Mesenchymal stem cell (in vitro differentiated cells and primary cell): ENCODE measurements at regions not wholly inside any gene's neighbourhood (a gene's known extent, or its start where the extent isn't known, plus 50 kb on each side); places are given as distances from the start of the nearest gene placed in this dataset.

Experiments used
- DNase-seq: peaks from one replicate; pipeline ENCODE4 v3.0.0-alpha.2; 2013
- H2AFZ ChIP-seq: one replicate; pipeline ENCODE4 v1.6.1; 2013; ENCODE audit warnings: low read depth, mild to moderate bottlenecking, control low read depth, inconsistent platforms, low read length, moderate library complexity
- H2AK5ac ChIP-seq: 2 replicates; pipeline ENCODE4 v1.6.1; 2013; ENCODE audit warnings: low read length, moderate library complexity, mild to moderate bottlenecking, inconsistent platforms; ENCODE audit not compliant: severe bottlenecking
- H2BK120ac ChIP-seq: one replicate; pipeline ENCODE4 v1.6.1; 2013; ENCODE audit warnings: low read depth, mild to moderate bottlenecking, inconsistent platforms, low read length, moderate library complexity
- H2BK12ac ChIP-seq, 2 experiments: one replicate each; pipeline ENCODE4 v1.6.1; 2013; ENCODE audit warnings: inconsistent platforms in 2 of 2, low read length in 2 of 2, mild to moderate bottlenecking in 2 of 2, moderate library complexity in 2 of 2, control low read depth in 1 of 2
- H2BK15ac ChIP-seq: one replicate; pipeline ENCODE4 v1.6.1; 2013; ENCODE audit warnings: mild to moderate bottlenecking, low read depth, inconsistent platforms; ENCODE audit not compliant: poor library complexity, severe bottlenecking
- H2BK5ac ChIP-seq: 2 replicates; pipeline ENCODE4 v1.6.1; 2013; ENCODE audit warnings: low read depth, mild to moderate bottlenecking, low read length, control low read depth, inconsistent platforms; ENCODE audit not compliant: poor library complexity, severe bottlenecking
- H3K14ac ChIP-seq, 2 experiments: one replicate each; pipeline ENCODE4 v1.6.1; 2013; ENCODE audit warnings: inconsistent platforms in 2 of 2, low read length in 2 of 2, control low read depth in 1 of 2, mild to moderate bottlenecking in 1 of 2, moderate library complexity in 1 of 2
- H3K18ac ChIP-seq, 2 experiments: one replicate each; pipeline ENCODE4 v1.6.1; 2013; ENCODE audit warnings: inconsistent platforms in 2 of 2, low read length in 2 of 2, control low read depth in 1 of 2, low read depth in 1 of 2, mild to moderate bottlenecking in 1 of 2
- H3K23ac ChIP-seq, 2 experiments: one replicate each; pipeline ENCODE4 v1.6.1; 2013; ENCODE audit warnings: inconsistent platforms in 2 of 2, low read length in 2 of 2, mild to moderate bottlenecking in 2 of 2, moderate library complexity in 2 of 2, control low read depth in 1 of 2
- H3K27ac ChIP-seq: 2 replicates; pipeline ENCODE4 v1.5.1; 2013; ENCODE audit warnings: mild to moderate bottlenecking, moderate library complexity, low read length, control low read depth, inconsistent platforms; ENCODE audit not compliant: poor library complexity, severe bottlenecking
- H3K27me3 ChIP-seq, 2 experiments: 2 replicates each; pipeline versions ENCODE4 v1.6.1 to v1.7.0; 2013; ENCODE audit warnings: low read length in 2 of 2, mild to moderate bottlenecking in 2 of 2, moderate library complexity in 2 of 2, control low read depth in 1 of 2, inconsistent platforms in 1 of 2; ENCODE audit not compliant: control insufficient read depth in 1 of 2, insufficient read depth in 1 of 2
- H3K36me3 ChIP-seq, 2 experiments: 2 replicates each; pipeline versions ENCODE4 v1.6.1 to v1.7.0; 2013; ENCODE audit warnings: low read length in 2 of 2, control low read depth in 1 of 2, inconsistent platforms in 1 of 2, low read depth in 1 of 2, mild to moderate bottlenecking in 1 of 2; ENCODE audit not compliant: insufficient read depth in 2 of 2, control insufficient read depth in 1 of 2
- H3K4ac ChIP-seq, 2 experiments: one replicate each; pipeline ENCODE4 v1.6.1; 2013; ENCODE audit warnings: inconsistent platforms in 2 of 2, low read length in 2 of 2, mild to moderate bottlenecking in 2 of 2, moderate library complexity in 2 of 2, control low read depth in 1 of 2, low read depth in 1 of 2
- H3K4me1 ChIP-seq: 2 replicates; pipeline ENCODE4 v1.6.1; 2013; ENCODE audit warnings: low read depth, low read length, control low read depth; ENCODE audit not compliant: control insufficient read depth, insufficient read depth
- H3K4me2 ChIP-seq: 2 replicates; pipeline ENCODE4 v1.6.1; 2013; ENCODE audit warnings: low read length, mild to moderate bottlenecking, inconsistent platforms; ENCODE audit not compliant: poor library complexity, severe bottlenecking
- H3K4me3 ChIP-seq, 2 experiments: 2 replicates each; pipeline versions ENCODE4 v1.5.1 to v1.7.0; 2013; ENCODE audit warnings: low read length in 2 of 2, mild to moderate bottlenecking in 2 of 2, control low read depth in 1 of 2, low read depth in 1 of 2; ENCODE audit not compliant: insufficient read depth in 1 of 2
- H3K79me1 ChIP-seq: replicated peaks from 2 replicates; pipeline ENCODE4 v1.6.1; 2013; ENCODE audit warnings: mild to moderate bottlenecking, control low read depth, low read length, inconsistent platforms; ENCODE audit not compliant: poor library complexity, severe bottlenecking
- H3K9ac ChIP-seq: 2 replicates; pipeline ENCODE4 v1.7.0; 2013; ENCODE audit warnings: mild to moderate bottlenecking, low read length, moderate library complexity
- H3K9me3 ChIP-seq: 2 replicates; pipeline ENCODE4 v1.7.0; 2013; ENCODE audit warnings: mild to moderate bottlenecking, low read length; ENCODE audit not compliant: control insufficient read depth
- H4K8ac ChIP-seq: one replicate; pipeline ENCODE4 v1.6.1; 2013; ENCODE audit warnings: inconsistent platforms, mild to moderate bottlenecking, low read length, moderate library complexity
- H4K91ac ChIP-seq: one replicate; pipeline ENCODE4 v1.6.1; 2013; ENCODE audit warnings: mild to moderate bottlenecking, low read length, inconsistent platforms
- WGBS: methylation state at CpG from one replicate; pipeline ENCODE4 v1.1.7; 2013; ENCODE audit warnings: mixed read lengths; 5-methylcytosine and 5-hydroxymethylcytosine counted together

DNA sequence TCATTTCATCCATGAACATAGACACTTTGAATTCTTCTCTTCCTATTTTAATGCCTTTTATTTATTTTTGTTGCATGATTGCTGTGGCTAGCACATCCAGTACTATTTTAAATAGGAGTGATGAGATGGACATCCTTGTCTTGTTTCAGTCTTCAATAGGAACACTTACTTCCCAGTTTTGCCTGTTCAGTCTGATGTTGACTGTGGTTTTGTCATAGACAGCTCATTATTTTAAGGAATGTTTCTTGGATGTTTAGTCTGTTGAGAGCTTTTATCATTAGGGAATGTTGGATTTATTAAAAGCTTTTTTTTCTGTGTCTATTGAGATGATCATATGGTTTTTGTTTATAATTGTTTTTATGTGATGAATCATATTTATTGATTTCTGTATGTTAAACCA lies 586.6 kb downstream of the SLITRK1 start:
- Histone ChIP-seq H4K91ac (no peak overlapping the region), H3K23ac (no peak overlapping the region), H3K36me3 (no peaks in the 10 kb centered on the region), H3K27ac (no peak overlapping the region), H3K4me2 (no peak overlapping the region), H3K79me1 (no peaks in the 10 kb centered on the region), H3K9me3 (peaks cover 9% of the 10 kb centered on the region), H3K4me1 (no peaks in the 10 kb centered on the region), H3K4me3 (no peak overlapping the region), H2BK5ac (no peak overlapping the region), H4K8ac (no peak overlapping the region), H2BK15ac (no peak overlapping the region), H3K14ac (no peak overlapping the region), H2BK120ac (no peak overlapping the region), H2BK12ac (no peak overlapping the region), H2AFZ (no peak overlapping the region), H3K27me3 (no peaks in the 10 kb centered on the region), H3K4ac (no peak overlapping the region), H2AK5ac (no peak overlapping the region), H3K18ac (no peak overlapping the region), H3K9ac (no peak overlapping the region)
- DNase-seq = no peak

DNA sequence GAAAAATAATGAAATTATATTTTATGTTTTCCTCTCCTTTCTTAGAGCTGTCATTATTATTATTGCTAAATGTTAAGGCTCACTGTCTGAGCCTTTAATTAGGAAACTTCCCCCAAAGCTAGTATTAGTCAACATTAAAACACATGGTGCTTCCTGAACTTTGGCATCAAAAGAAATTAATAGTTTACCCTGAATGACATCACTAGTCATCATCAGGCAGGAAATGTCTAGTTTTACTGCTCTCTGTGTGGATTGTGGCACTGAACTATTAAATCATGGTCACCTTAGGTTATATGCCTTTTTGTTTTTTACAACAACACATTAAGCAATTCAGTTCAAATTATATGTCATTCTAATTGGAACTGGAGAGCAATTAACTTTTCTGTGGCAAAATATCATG lies 595.5 kb downstream of the SLITRK1 start:
- no peaks in the 10 kb centered on the region for H3K9me3 ChIP-seq
- H3K4me3 ChIP-seq = no peak overlapping the region
- H2AFZ ChIP-seq = no peak overlapping the region
- H3K79me1 ChIP-seq = no peaks in the 10 kb centered on the region
- no peaks in the 10 kb centered on the region for H3K4me1 ChIP-seq
- H3K14ac ChIP-seq = no peak overlapping the region
- no peak overlapping the region for H2AK5ac ChIP-seq
- no peak overlapping the region for H4K8ac ChIP-seq
- H3K27ac ChIP-seq = no peak overlapping the region
- H2BK12ac ChIP-seq = no peak overlapping the region
- H4K91ac ChIP-seq = no peak overlapping the region
- no peak overlapping the region for H3K4ac ChIP-seq
- no peaks in the 10 kb centered on the region for H3K27me3 ChIP-seq
- no peak overlapping the region for H3K18ac ChIP-seq
- no peak overlapping the region for H2BK5ac ChIP-seq
- no peak overlapping the region for H2BK15ac ChIP-seq
- no peak overlapping the region for H3K4me2 ChIP-seq
- H2BK120ac ChIP-seq = no peak overlapping the region
- DNase-seq = no peak
- no peak overlapping the region for H3K9ac ChIP-seq
- no peaks in the 10 kb centered on the region for H3K36me3 ChIP-seq
- no peak overlapping the region for H3K23ac ChIP-seq

DNA sequence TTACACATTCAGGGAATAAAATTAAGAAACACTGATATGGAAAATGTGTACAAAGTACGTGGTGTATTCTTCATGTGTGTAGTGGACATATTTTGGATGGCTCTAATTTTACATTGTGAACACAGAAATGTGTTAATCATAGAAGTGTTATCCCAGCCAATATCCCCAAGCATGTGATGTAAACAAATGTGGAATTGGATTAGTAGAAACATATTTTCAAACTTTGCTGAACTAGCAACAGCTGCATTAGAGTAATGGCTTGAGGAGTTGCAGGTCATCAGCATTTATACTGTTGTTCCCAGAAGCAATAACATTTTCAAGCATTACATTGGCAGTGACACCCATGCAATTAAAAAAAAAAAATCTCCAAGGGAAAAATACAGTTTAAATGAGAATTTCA lies 600.6 kb downstream of the SLITRK1 start:
- H2BK12ac ChIP-seq = no peak overlapping the region
- no peak overlapping the region for H3K27ac ChIP-seq
- no peak overlapping the region for H3K18ac ChIP-seq
- H3K4me3 ChIP-seq = no peak overlapping the region
- H3K27me3 ChIP-seq = no peaks in the 10 kb centered on the region
- no peaks in the 10 kb centered on the region for H3K9me3 ChIP-seq
- H3K4me1 ChIP-seq = no peaks in the 10 kb centered on the region
- H3K4ac ChIP-seq = no peak overlapping the region
- no peak overlapping the region for H4K91ac ChIP-seq
- H3K36me3 ChIP-seq = no peaks in the 10 kb centered on the region
- H2BK15ac ChIP-seq = no peak overlapping the region
- no peak overlapping the region for H3K23ac ChIP-seq
- no peak overlapping the region for H3K9ac ChIP-seq
- H3K14ac ChIP-seq = no peak overlapping the region
- no peak overlapping the region for H3K4me2 ChIP-seq
- 90% methylated on average over 1 of the region's 1 CpG for WGBS
- no peak overlapping the region for H2AFZ ChIP-seq
- H2BK5ac ChIP-seq = no peak overlapping the region
- no peak overlapping the region for H2BK120ac ChIP-seq
- no peaks in the 10 kb centered on the region for H3K79me1 ChIP-seq
- DNase-seq = no peak
- H4K8ac ChIP-seq = no peak overlapping the region
- no peak overlapping the region for H2AK5ac ChIP-seq

DNA sequence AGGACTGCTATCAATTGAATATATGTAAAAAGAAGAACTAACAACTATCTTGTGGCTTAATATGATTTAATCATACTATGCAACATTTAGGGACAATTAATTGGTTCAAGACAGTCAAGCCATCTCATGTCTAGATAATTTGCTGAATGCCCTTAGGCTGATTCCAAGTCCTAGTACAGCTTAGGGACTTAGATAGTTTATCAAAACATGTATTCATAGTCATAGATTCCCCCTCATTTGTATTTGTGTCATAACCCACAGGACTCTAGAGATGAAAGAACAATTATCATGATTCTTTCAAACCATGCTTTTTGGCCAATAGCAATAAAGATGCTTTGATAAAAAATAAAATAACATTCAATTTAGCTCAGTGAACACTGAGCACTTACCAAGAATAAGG lies 607.6 kb downstream of the SLITRK1 start:
- H4K91ac ChIP-seq = no peak overlapping the region
- no peak overlapping the region for H2BK15ac ChIP-seq
- H3K4me2 ChIP-seq = no peak overlapping the region
- H2BK5ac ChIP-seq = no peak overlapping the region
- no peak overlapping the region for H3K9ac ChIP-seq
- no peak overlapping the region for H2AFZ ChIP-seq
- no peak overlapping the region for H3K23ac ChIP-seq
- H4K8ac ChIP-seq = no peak overlapping the region
- H3K27me3 ChIP-seq = no peaks in the 10 kb centered on the region
- H3K36me3 ChIP-seq = no peaks in the 10 kb centered on the region
- no peaks in the 10 kb centered on the region for H3K4me1 ChIP-seq
- no peak overlapping the region for H2AK5ac ChIP-seq
- no peak overlapping the region for H3K27ac ChIP-seq
- DNase-seq = no peak
- no peaks in the 10 kb centered on the region for H3K9me3 ChIP-seq
- H3K4me3 ChIP-seq = no peak overlapping the region
- no peak overlapping the region for H3K18ac ChIP-seq
- no peak overlapping the region for H2BK120ac ChIP-seq
- H2BK12ac ChIP-seq = no peak overlapping the region
- no peak overlapping the region for H3K14ac ChIP-seq
- H3K4ac ChIP-seq = no peak overlapping the region
- H3K79me1 ChIP-seq = no peaks in the 10 kb centered on the region
